SK-N-SH treated with all-trans-retinoic acid at 6 μM for 48 hours (cell line): ENCODE measurements at regions not wholly inside any gene's neighbourhood (a gene's known extent, or its start where the extent isn't known, plus 50 kb on each side); places are given as distances from the start of the nearest gene placed in this dataset.

Source experiments
- ATAC-seq: fragments of 200-7000 bp; cut with Tn5 transposase; 3 replicates; pipeline ENCODE4 v1.9.1; 2020; ENCODE audit warnings: mild to moderate bottlenecking, moderate library complexity
- ARNTL ChIP-seq: fragments of 450-650 bp; formaldehyde crosslinking; IDR thresholded peaks from 2 replicates; pipeline ENCODE4 v1.5.0; 2020; ENCODE audit warnings: low read depth, mild to moderate bottlenecking, moderate library complexity, borderline replicate concordance
- BACH2 ChIP-seq: fragments of 250-450 bp; sonication (Bioruptor Pico); IDR thresholded peaks from 2 replicates; pipeline ENCODE4 v1.9.0; 2021; ENCODE audit warnings: mild to moderate bottlenecking, borderline replicate concordance
- CSDC2 ChIP-seq: fragments of 250-450 bp; sonication (Bioruptor Pico); IDR thresholded peaks from 2 replicates; pipeline ENCODE4 v1.5.0; 2020; ENCODE audit warnings: mild to moderate bottlenecking, moderate library complexity
- ESRRG ChIP-seq: fragments of 250-450 bp; sonication (Bioruptor Pico); IDR thresholded peaks from 2 replicates; pipeline ENCODE4 v1.6.1; 2021; ENCODE audit warnings: mild to moderate bottlenecking
- GLIS3 ChIP-seq: fragments of 250-450 bp; sonication (Bioruptor Pico); IDR thresholded peaks from 2 replicates; pipeline ENCODE4 v1.5.0; 2020; ENCODE audit warnings: mild to moderate bottlenecking, moderate library complexity
- ISL1 ChIP-seq: fragments of 250-450 bp; sonication (Bioruptor Pico); IDR thresholded peaks from 2 replicates; pipeline ENCODE4 v2.1.2; 2022; ENCODE audit warnings: mild to moderate bottlenecking, moderate library complexity
- OSR1 ChIP-seq: fragments of 250-450 bp; sonication (Bioruptor Pico); IDR thresholded peaks from 2 replicates; pipeline ENCODE4 v1.8.0; 2022; ENCODE audit warnings: moderate library complexity, mild to moderate bottlenecking, inconsistent platforms
- POU6F1 ChIP-seq: fragments of 250-450 bp; sonication (Bioruptor Pico); IDR thresholded peaks from 2 replicates; pipeline ENCODE4 v1.8.0; 2021; ENCODE audit warnings: low read depth, mild to moderate bottlenecking, moderate library complexity, borderline replicate concordance
- PPARA ChIP-seq: fragments of 250-450 bp; sonication (Bioruptor Pico); IDR thresholded peaks from 2 replicates; pipeline ENCODE4 v1.5.0; 2020; ENCODE audit warnings: mild to moderate bottlenecking, borderline replicate concordance
- RARB ChIP-seq: fragments of 250-450 bp; sonication (Bioruptor Pico); IDR thresholded peaks from 2 replicates; pipeline ENCODE4 v1.8.0; 2021; ENCODE audit warnings: mild to moderate bottlenecking, moderate library complexity
- SNAI2 ChIP-seq: fragments of 250-450 bp; sonication (Bioruptor Pico); IDR thresholded peaks from 2 replicates; pipeline ENCODE4 v1.5.0; 2020; ENCODE audit warnings: mild to moderate bottlenecking, moderate library complexity
- TCF4 ChIP-seq: fragments of 250-450 bp; sonication (Bioruptor Pico); IDR thresholded peaks from 2 replicates; pipeline ENCODE4 v1.8.0; 2021; ENCODE audit warnings: mild to moderate bottlenecking, moderate library complexity, borderline replicate concordance
- TSHZ2 ChIP-seq: fragments of 250-450 bp; sonication (Bioruptor Pico); IDR thresholded peaks from 2 replicates; pipeline ENCODE4 v1.5.0; 2020; ENCODE audit warnings: mild to moderate bottlenecking, moderate library complexity
- ZC3H10 ChIP-seq: fragments of 250-450 bp; sonication (Bioruptor Pico); IDR thresholded peaks from 2 replicates; pipeline ENCODE4 v1.5.1; 2021; ENCODE audit warnings: mild to moderate bottlenecking, moderate library complexity
- ZFP3 ChIP-seq: fragments of 250-450 bp; sonication (Bioruptor Pico); IDR thresholded peaks from 2 replicates; pipeline ENCODE4 v1.5.0; 2020; ENCODE audit warnings: mild to moderate bottlenecking, moderate library complexity
- ZFP30 ChIP-seq: fragments of 450-650 bp; formaldehyde crosslinking; IDR thresholded peaks from 2 replicates; pipeline ENCODE4 v1.5.0; 2022; ENCODE audit warnings: mild to moderate bottlenecking, moderate library complexity
- ZNF565 ChIP-seq: fragments of 450-650 bp; formaldehyde crosslinking; conservative IDR thresholded peaks from 2 replicates; pipeline ENCODE4 v1.5.0; 2020; ENCODE audit warnings: low read depth, mild to moderate bottlenecking, moderate library complexity
- ZNF70 ChIP-seq: fragments of 450-650 bp; formaldehyde crosslinking; IDR thresholded peaks from 2 replicates; pipeline ENCODE4 v1.5.0; 2020; ENCODE audit warnings: mild to moderate bottlenecking, moderate library complexity
- ZNF8 ChIP-seq: fragments of 450-650 bp; formaldehyde crosslinking; IDR thresholded peaks from 2 replicates; pipeline ENCODE4 v1.5.0; 2020; ENCODE audit warnings: mild to moderate bottlenecking, moderate library complexity
- TF ChIP-seq, protein P1 (sequence below): fragments of 250-450 bp; sonication (Bioruptor Pico); IDR thresholded peaks from 2 replicates; pipeline ENCODE4 v1.5.1; 2021; ENCODE audit warnings: mild to moderate bottlenecking, moderate library complexity

DNA sequence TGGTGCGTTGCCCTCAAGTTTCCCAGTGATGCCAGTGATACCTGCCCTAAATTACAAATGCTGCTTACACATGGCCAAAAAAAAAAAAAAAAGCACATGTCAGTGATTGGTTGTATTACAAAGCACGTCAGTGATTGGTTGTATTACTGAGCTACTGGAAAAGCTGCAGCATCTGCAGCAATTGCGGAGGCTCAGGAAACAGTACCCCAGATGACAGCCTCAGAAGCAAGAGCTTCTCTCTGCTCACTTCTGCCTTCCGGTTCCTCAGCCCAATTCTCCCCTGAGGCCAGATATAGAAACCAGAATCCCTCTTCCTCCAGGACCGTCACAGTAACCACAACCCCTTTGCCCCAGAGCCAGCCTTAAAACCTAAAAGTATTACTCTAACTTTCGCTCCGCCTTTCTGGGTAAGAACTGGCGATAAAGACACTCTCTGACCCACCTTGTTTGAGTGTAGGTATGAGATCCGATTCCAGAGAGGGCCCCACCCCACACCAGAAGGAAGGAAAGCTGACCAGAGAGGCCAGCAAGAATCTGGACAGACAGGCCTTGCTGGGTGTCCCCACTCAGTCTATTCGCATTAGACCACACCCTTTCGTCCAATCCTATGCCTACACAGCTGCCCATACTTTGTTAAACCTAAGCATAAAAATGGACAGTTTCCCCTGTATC lies 85.0 kb upstream of the SORBS2 start:
- ATAC-seq = no peak
- TF ChIP-seq, protein P1, sequence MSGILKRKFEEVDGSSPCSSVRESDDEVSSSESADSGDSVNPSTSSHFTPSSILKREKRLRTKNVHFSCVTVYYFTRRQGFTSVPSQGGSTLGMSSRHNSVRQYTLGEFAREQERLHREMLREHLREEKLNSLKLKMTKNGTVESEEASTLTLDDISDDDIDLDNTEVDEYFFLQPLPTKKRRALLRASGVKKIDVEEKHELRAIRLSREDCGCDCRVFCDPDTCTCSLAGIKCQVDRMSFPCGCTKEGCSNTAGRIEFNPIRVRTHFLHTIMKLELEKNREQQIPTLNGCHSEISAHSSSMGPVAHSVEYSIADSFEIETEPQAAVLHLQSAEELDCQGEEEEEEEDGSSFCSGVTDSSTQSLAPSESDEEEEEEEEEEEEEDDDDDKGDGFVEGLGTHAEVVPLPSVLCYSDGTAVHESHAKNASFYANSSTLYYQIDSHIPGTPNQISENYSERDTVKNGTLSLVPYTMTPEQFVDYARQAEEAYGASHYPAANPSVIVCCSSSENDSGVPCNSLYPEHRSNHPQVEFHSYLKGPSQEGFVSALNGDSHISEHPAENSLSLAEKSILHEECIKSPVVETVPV (CRISPR knock-in tag) = no peak
- no peak for TF ChIP-seq ZFP3

DNA sequence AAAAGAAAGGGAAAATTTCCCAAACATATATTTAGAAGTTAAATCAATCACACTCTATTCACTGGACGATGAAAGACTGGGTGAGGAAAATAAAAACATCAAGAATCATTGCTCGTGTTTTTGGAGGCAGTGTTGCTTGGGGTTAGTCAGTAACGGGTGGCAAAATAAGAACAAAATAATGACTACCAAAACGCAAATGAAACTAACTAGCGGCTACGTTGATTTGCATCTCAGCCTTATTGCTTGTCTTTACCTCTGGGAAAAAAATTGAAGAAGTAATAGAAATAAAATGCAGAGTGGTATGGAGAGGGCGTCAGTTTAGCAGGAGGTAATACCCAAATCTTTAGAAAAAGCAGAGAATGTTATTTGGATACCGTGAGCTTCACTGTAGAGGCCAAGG lies 86.4 kb upstream of the SORBS2 start:
- ATAC-seq = no peak

GRCh38 chr4:185899833-185900232 lies 87.8 kb upstream of the SORBS2 start:
- no peak for ATAC-seq
- TF ChIP-seq ARNTL (CRISPR knock-in tag) (no peak), RARB (CRISPR knock-in tag) (no peak), TSHZ2 (no peak), ESRRG (CRISPR knock-in tag) (no peak), GLIS3 (CRISPR knock-in tag) (no peak), ISL1 (CRISPR knock-in tag) (no peak), SNAI2 (no peak), BACH2 (CRISPR knock-in tag) (no peak), ZNF8 (no peak), POU6F1 (CRISPR knock-in tag) (no peak), PPARA (CRISPR knock-in tag) (no peak), ZC3H10 (CRISPR knock-in tag) (no peak), ZFP3 (no peak), TCF4 (CRISPR knock-in tag) (no peak), ZNF565 (CRISPR knock-in tag) (no peak), ZNF70 (CRISPR knock-in tag) (no peak), ZFP30 (CRISPR knock-in tag) (no peak)
- TF ChIP-seq, protein P1 (CRISPR knock-in tag) = no peak

More for the DNA sequence above, 86.4 kb upstream of the SORBS2 start:
- TF ChIP-seq ARNTL (CRISPR knock-in tag) = no peak
- no peak for TF ChIP-seq BACH2 (CRISPR knock-in tag)
- TF ChIP-seq CSDC2 (CRISPR knock-in tag) = no peak
- no peak for TF ChIP-seq GLIS3 (CRISPR knock-in tag)
- TF ChIP-seq TSHZ2 = no peak
- TF ChIP-seq, protein P1 (CRISPR knock-in tag) = no peak
- no peak for TF ChIP-seq OSR1 (CRISPR knock-in tag)
- no peak for TF ChIP-seq ZNF70 (CRISPR knock-in tag)
- no peak for TF ChIP-seq PPARA (CRISPR knock-in tag)
- TF ChIP-seq RARB (CRISPR knock-in tag) = no peak
- TF ChIP-seq TCF4 (CRISPR knock-in tag) = no peak
- no peak for TF ChIP-seq ESRRG (CRISPR knock-in tag)
- TF ChIP-seq ZFP30 (CRISPR knock-in tag) = no peak
